ENCODE measurements at regions not wholly inside any gene's neighbourhood (a gene's known extent, or its start where the extent isn't known, plus 50 kb on each side); places are given as distances from the start of the nearest gene placed in this dataset.

DNA sequence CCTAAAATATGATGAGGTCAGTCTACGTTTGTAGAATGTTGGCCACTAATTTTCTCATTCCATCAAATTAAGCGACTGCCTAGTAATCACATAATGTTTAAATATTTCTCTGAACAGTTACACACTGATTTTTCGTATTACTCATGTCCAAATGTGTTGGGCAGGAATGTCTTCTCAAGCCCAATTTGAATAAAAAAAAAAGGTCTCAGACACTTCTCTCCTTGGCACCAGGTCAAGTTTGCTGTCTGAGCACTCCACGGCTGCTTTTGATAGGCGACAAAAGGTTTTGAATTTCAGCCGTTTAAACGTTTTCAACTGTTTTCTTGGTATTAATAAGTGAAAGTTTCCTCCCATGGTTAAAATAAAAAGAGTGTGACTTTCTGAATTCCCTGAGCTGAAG is 542.1 kb downstream of the IRX1 start:
- DNase-seq: no peak

GRCh38 chr5:4142842-4143241 is 547.2 kb downstream of the IRX1 start:
- DNase-seq: no peak

GRCh38 chr5:4144411-4145007 is 548.9 kb downstream of the IRX1 start:
- DNase-seq: no peak

DNA sequence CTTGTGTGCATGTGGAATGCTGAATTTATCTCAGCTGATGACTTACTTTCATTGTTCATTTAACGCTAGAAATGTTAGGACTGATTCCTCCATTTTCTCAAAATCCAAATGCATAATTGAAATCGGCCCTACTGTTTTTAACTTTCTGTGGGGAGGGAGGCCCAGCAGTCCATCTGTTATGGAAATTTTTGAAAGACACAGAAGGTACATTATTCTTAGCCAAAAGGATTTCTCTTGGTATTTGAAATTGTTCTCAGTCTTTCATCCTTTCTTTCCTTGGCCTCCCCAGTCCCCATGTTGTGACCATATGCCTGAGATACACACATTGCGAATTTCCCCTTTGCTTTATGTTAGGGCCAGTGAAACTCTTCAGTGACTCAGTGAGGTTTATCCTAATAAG is 549.9 kb downstream of the IRX1 start:
- no peak for DNase-seq

DNA sequence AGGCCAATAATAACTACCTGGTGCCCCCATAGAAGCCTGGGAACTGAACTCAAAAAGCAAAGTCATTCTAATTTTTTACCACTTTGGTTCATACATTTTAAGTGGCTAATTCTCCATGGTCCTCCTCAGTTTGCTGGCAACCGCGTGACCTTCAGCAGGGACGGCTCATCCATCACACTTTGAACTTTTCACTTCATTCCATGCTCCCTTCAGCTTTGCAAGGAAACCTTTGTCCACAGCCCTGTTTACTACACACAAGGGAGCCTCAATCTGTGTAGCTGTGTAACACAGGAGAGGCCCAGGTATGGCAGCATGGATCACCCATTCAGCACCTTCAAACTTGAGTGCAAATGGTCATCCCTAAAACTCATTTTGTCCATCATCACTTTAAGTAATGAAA is 552.4 kb downstream of the IRX1 start:
- DNase-seq: no peak

DNA sequence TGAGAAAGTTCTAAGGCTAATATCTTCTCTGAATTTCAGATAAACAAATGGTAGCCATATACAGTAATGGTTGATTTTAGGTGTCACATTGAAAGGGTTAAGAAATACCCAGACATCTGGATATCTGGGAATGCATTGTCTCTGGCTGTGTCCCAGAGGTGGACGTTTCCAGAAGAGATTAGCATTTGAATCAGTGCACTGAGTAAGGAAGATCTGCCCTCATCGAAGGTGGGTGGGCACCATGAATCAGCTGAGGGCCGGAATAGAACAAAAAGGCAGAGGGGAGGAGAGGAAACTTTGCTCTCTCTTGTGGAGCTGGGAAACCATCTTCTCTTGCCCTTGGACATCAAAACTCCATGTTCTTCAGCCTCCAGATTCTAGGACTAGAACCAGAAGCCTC is 554.4 kb downstream of the IRX1 start:
- DNase-seq: no peak

GRCh38 chr5:4156153-4156552 is 560.5 kb downstream of the IRX1 start:
- DNase-seq: no peak

DNA sequence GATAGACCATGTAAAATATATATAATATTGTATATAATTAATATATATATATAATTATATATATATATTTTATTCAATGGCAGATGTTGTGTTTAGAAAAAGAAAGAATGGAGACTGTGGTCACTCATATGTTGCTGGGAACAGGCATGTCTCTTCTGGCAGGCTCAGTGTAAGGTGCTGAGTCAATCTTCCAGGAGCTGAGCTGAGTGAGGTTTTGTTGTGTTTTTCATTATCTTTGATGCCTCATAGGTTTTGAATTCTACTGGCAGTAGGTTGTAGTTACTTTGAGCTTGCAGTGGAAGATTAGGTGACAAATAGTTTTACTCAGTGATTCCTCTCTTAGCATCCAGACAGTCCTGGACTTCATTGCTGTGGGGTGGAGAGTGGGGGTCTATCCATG is 561.3 kb downstream of the IRX1 start:
- DNase-seq: no peak

DNA sequence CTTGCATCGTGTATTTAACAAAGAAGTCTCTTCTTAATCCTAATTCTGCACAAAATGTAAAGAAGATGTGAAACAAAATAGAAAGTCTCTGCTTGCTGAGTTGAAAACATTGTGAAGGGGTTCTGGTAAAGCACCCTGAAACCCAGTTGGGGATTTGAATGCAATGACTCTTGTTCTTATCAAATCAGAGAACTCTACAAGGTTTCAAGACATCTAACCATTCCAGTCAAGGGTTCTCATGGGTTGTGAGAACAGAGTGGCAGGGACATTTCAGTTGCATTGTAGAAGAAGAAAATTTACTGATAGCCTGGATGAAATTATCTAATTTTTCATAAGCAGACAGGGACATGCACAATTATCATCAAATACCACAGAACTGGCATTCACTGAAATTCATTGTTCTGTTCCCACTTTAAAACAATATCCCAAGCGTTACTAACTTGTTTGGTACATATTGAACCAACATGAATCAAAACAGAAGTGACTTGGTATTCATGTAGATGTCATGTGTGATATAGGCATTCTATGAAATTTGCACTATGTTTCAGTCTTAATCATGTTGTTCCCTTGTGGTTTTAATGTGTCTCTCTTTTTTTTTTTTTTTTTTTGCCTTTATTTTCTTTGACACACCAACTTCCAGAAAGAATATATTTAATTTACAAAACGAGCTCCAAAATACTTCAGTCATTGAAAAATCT is 563.3 kb downstream of the IRX1 start:
- DNase-seq: no peak

DNA sequence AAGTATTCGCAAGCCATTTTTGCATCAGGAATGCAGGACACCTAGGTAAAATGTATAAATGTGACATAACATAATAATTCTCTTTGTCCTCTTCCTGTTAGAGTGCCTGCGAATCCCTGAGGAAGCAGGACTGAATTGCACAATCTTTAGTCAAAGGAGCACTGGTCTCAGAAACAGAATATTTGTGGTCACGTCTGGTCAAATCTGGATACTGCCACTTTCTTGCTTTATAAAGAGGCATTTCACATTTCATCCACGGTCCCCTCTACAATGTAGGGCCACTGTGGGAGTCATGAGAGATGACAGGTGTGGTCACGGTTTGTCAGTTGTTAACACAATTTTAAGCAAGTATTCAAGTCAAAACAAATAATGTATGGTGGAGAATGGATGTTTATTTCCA is 564.0 kb downstream of the IRX1 start:
- DNase-seq: no peak

GRCh38 chr5:4164167-4164566 is 568.5 kb downstream of the IRX1 start:
- no peak for DNase-seq

DNA sequence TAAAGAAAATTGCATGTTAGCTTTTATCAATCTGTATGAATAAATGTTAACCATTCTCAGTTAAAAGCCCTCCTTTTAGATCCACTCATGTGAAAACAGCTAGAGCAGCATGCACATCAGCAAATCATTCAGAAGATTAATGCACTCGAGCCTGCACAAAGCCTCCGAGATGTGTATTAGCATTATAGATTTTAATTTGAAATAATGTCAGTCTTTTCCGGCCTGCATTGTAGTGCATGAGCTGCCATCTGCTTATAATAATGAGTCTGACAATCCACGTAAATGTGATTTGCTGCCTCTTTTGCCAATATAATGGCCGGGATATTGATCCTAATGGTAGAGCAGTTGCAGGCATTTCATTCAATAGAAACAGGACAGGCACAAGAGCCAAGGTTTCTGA is 585.1 kb downstream of the IRX1 start:
- DNase-seq: no peak

DNA sequence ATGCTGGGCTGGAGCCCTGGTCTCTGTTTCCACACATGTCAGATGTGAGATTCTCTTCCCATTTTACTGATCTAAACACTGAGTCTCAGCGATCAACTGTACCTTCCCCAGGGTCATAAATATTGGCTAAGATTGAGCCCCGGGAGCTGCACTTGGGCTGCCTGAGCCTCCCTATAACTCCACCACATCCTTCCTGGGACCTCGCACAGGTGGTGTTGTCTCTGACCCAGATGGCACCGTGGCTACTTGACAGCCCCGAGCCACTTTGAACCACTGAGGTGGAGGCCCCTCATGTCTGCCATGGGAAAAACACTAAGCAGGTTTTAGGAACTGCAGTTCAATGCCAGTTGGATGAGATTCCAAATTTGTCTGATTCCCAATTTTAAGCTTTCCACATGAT is 586.5 kb downstream of the IRX1 start:
- DNase-seq: no peak

GRCh38 chr5:4185127-4185526 is 589.5 kb downstream of the IRX1 start:
- no peak for DNase-seq

DNA sequence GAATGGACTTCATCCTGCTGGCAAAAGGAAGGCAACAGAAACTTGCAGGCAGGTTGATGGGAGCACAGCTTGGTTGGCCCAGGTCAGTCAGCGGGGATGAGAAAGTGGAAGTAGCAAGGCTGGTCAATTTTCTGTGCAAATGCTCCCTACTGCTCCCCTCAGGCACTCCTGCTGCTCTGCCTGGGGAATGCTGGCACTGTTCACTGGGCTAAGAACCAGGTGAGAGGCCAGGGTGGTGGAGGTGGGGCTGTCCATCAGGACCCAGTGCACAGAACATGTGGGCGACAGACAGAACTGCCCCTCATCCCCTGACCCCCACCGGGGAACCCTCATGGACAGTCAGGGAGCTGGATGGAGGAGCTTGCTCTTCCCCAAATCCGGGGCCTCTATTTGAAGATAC is 593.1 kb downstream of the IRX1 start:
- no peak for DNase-seq

GRCh38 chr5:4189317-4189716 is 593.7 kb downstream of the IRX1 start:
- no peak for DNase-seq

DNA sequence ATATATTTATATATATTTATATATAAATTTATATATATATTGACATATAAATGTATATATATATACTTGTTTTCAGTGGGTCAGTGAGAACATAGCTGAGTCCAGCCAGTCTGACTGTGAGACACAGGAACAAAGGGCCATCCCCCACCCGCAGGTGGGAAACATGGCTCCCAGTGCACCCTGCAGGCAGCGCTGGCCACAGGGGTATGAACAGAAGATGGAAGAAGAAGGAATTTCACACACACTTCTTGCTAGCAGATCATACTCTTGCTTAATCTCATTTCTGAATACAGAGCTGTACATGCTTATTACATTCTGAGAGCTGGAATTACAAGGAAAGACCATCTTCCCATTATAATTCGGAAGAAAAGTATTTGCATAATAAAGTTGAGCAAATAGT is 595.4 kb downstream of the IRX1 start:
- no peak for DNase-seq

DNA sequence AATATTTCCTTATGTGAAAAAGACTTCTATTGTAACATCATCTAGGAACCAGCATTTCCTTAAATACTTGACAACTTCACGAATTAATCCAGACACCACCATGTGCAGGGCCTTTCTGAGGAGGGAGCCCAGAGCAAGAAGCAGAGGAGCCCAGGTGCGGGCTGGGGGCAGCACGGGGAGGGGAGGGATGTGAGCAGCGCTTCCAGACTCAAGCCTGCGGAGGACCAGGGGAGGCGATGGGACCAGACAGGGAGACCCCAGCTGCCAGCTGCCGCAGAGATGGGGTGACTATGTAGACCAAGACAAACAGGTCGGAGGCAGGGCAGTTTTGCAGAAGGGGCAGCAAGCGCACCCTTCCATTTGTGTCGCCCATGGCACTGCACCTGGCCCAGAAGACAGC is 596.1 kb downstream of the IRX1 start:
- DNase-seq: no peak

- DNase-seq: no peak
Observed at GRCh38 chr5:4192111-4192510, 596.5 kb downstream of the IRX1 start.

DNA sequence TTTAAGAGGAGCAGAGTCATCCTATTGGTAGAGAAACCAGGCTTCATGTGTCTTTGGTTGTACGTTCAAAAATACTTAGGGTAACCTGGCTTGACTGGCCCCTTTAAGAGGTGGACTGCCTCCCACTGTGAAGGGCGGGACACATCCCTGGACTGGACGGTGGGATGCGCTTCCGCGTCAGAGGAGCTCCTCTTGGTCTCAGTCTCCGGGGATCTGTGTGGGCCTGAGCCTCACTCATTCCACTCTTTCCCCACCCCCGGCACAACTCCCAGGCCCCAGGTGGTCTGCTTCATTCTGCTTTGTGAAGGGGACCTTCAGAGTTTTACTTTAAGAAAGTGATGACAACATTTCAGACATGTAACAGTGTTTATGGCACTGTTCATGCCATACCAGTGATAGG is 601.1 kb downstream of the IRX1 start:
- no peak for DNase-seq

- no peak for DNase-seq
Observed at GRCh38 chr5:4197151-4197550, 601.5 kb downstream of the IRX1 start.

- no peak for DNase-seq
Observed at GRCh38 chr5:4198461-4198860, 602.8 kb downstream of the IRX1 start.

GRCh38 chr5:4199049-4199841 is 603.6 kb downstream of the IRX1 start:
- no peak for DNase-seq

- no peak for DNase-seq
Observed at GRCh38 chr5:4203146-4203545, 607.5 kb downstream of the IRX1 start.
